GM23248 (cell line): ENCODE measurements at regions not wholly inside any gene's neighbourhood (a gene's known extent, or its start where the extent isn't known, plus 50 kb on each side); places are given as distances from the start of the nearest gene placed in this dataset.

ENCODE experiments used
- DNase-seq: peaks from one replicate; pipeline ENCODE4 v3.0.0-alpha.2; 2015
- H2AFZ ChIP-seq: fragments of 200-600 bp; sonication (generic); 2 replicates; pipeline ENCODE4 v1.6.1; 2016; ENCODE audit warnings: antibody characterized with exemption
- H3F3A ChIP-seq: fragments of 200-600 bp; sonication (generic); 2 replicates; pipeline ENCODE4 v1.6.1; 2016; ENCODE audit warnings: mild to moderate bottlenecking, antibody characterized with exemption, mixed run types; ENCODE audit not compliant: insufficient read depth
- H3K27ac ChIP-seq: fragments of 200-600 bp; sonication (generic); 2 replicates; pipeline ENCODE4 v1.5.1; 2016; ENCODE audit warnings: mild to moderate bottlenecking
- H3K27me3 ChIP-seq: fragments of 200-600 bp; sonication (generic); replicated peaks from 2 replicates; pipeline ENCODE4 v1.6.1; 2016; ENCODE audit warnings: mild to moderate bottlenecking; ENCODE audit not compliant: insufficient read depth
- H3K36me3 ChIP-seq: fragments of 200-600 bp; sonication (generic); 2 replicates; pipeline ENCODE4 v1.6.1; 2016; ENCODE audit warnings: low read depth, mild to moderate bottlenecking
- H3K4me1 ChIP-seq: fragments of 200-600 bp; sonication (generic); 2 replicates; pipeline ENCODE4 v1.6.1; 2016; ENCODE audit warnings: mild to moderate bottlenecking; ENCODE audit not compliant: insufficient read depth
- H3K4me2 ChIP-seq: fragments of 200-600 bp; sonication (generic); one replicate; pipeline ENCODE4 v1.6.1; 2016; ENCODE audit warnings: mild to moderate bottlenecking; ENCODE audit not compliant: unreplicated experiment
- H3K4me3 ChIP-seq: fragments of 200-600 bp; sonication (generic); 2 replicates; pipeline ENCODE4 v1.5.1; 2016; ENCODE audit warnings: mild to moderate bottlenecking
- H3K79me2 ChIP-seq: fragments of 200-600 bp; sonication (generic); 2 replicates; pipeline ENCODE4 v1.6.1; 2016; ENCODE audit warnings: mild to moderate bottlenecking; ENCODE audit not compliant: insufficient read depth
- H3K9ac ChIP-seq: fragments of 200-600 bp; sonication (generic); 2 replicates; pipeline ENCODE4 v1.6.1; 2016; ENCODE audit warnings: mild to moderate bottlenecking
- H3K9me2 ChIP-seq: fragments of 200-600 bp; sonication (generic); 2 replicates; pipeline ENCODE4 v1.6.1; 2016; ENCODE audit warnings: mixed run types, mild to moderate bottlenecking, moderate library complexity; ENCODE audit not compliant: insufficient read depth
- H3K9me3 ChIP-seq: fragments of 200-600 bp; sonication (generic); one replicate; pipeline ENCODE4 v1.6.1; 2017; ENCODE audit warnings: low read depth
- H4K20me1 ChIP-seq: fragments of 200-600 bp; sonication (generic); 2 replicates; pipeline ENCODE4 v1.6.0; 2016; ENCODE audit not compliant: insufficient read depth
- EZH2 ChIP-seq: fragments of 200-600 bp; sonication (generic); IDR thresholded peaks from 2 replicates; pipeline ENCODE4 v1.6.1; 2018; ENCODE audit warnings: antibody characterized with exemption, mild to moderate bottlenecking; ENCODE audit not compliant: insufficient read depth, poor library complexity, severe bottlenecking
- EZH2phosphoT487 ChIP-seq: fragments of 200-600 bp; sonication (generic); IDR thresholded peaks from 2 replicates; pipeline ENCODE4 v1.6.1; 2018; ENCODE audit warnings: antibody characterized with exemption, moderate library complexity, mild to moderate bottlenecking, low read depth; ENCODE audit not compliant: insufficient read depth
- WGBS, 2 experiments: methylation state at CpG; one replicate each; pipeline ENCODE4 v1.1.6; 2015 to 2017; ENCODE audit warnings: low lambda C conversion rate in 2 of 2, low coverage in 1 of 2; ENCODE audit errors: missing lambda C conversion rate in 2 of 2; 5-methylcytosine and 5-hydroxymethylcytosine counted together
- in situ Hi-C: fragments of 300-500 bp; cut with MboI; formaldehyde crosslinking; loops from 2 replicates; pipeline ENCODE4 v1.15.0; 2020

- no peak overlapping the region for H2AFZ ChIP-seq
- no peaks in the 10 kb centered on the region for H3K36me3 ChIP-seq
- H3F3A ChIP-seq: no peaks in the 10 kb centered on the region
- no peak overlapping the region for H3K9ac ChIP-seq
- no peak for TF ChIP-seq EZH2
- no peak for TF ChIP-seq EZH2phosphoT487
- H3K9me3 ChIP-seq: no peaks in the 10 kb centered on the region
- no peak for DNase-seq
- H3K4me1 ChIP-seq: no peaks in the 10 kb centered on the region
- no peak overlapping the region for H3K27ac ChIP-seq
- no peaks in the 10 kb centered on the region for H3K9me2 ChIP-seq
- H3K27me3 ChIP-seq: peaks cover 3% of the 10 kb centered on the region; the same call in 1 of the 2 replicates
- H3K4me2 ChIP-seq: no peak overlapping the region
- H3K79me2 ChIP-seq: no peaks in the 10 kb centered on the region
- 57 to 63% methylated on average over 5 of the region's 5 CpGs for WGBS, 2 experiments
- no peak overlapping the region for H3K4me3 ChIP-seq
- no peaks in the 10 kb centered on the region for H4K20me1 ChIP-seq
- in situ Hi-C loops: no loop called here
Observed at GRCh38 chr6:53216301-53216700, 67.7 kb upstream of the GCM1 start.

- Histone ChIP-seq H3K4me2 (no peak overlapping the region), H3K79me2 (no peaks in the 10 kb centered on the region), H3K9ac (no peak overlapping the region), H4K20me1 (no peaks in the 10 kb centered on the region), H3K9me2 (no peaks in the 10 kb centered on the region), H2AFZ (no peak overlapping the region), H3K27ac (no peak overlapping the region), H3K4me3 (no peak overlapping the region), H3K9me3 (no peaks in the 10 kb centered on the region), H3K27me3 (peaks cover 7% of the 10 kb centered on the region; the same call in 1 of the 2 replicates), H3K4me1 (no peaks in the 10 kb centered on the region), H3K36me3 (no peaks in the 10 kb centered on the region), H3F3A (no peaks in the 10 kb centered on the region)
- DNase-seq: no peak
- WGBS, 2 experiments: 29 to 41% methylated on average over 1 of the region's 1 CpG
- TF ChIP-seq EZH2 (no peak), EZH2phosphoT487 (no peak)
- in situ Hi-C loops: no loop called here
Observed at GRCh38 chr6:53214172-53214571, 65.5 kb upstream of the GCM1 start.

- Histone ChIP-seq H3K36me3 (no peaks in the 10 kb centered on the region), H3K27me3 (peaks cover 7% of the 10 kb centered on the region; the same call in 1 of the 2 replicates), H3K79me2 (no peaks in the 10 kb centered on the region), H3K9me3 (no peaks in the 10 kb centered on the region), H3F3A (no peaks in the 10 kb centered on the region), H4K20me1 (no peaks in the 10 kb centered on the region), H3K9ac (no peak overlapping the region), H2AFZ (no peak overlapping the region), H3K9me2 (no peaks in the 10 kb centered on the region), H3K27ac (no peak overlapping the region), H3K4me2 (no peak overlapping the region), H3K4me3 (no peak overlapping the region), H3K4me1 (no peaks in the 10 kb centered on the region)
- in situ Hi-C loops: no loop called here
- 58 to 71% methylated on average over 4 of the region's 4 CpGs for whole genome bisulfite sequencing, 2 experiments
- TF ChIP-seq EZH2 (no peak), EZH2phosphoT487 (no peak)
- no peak for DNase-seq
Observed at GRCh38 chr6:53210811-53211210, 62.2 kb upstream of the GCM1 start.

GRCh38 chr6:53209681-53210080 is 61.0 kb upstream of the GCM1 start:
- Histone ChIP-seq H3K27me3 (peaks cover 7% of the 10 kb centered on the region; the same call in 1 of the 2 replicates), H3K4me2 (no peak overlapping the region), H3K9me3 (no peaks in the 10 kb centered on the region), H3K9me2 (no peaks in the 10 kb centered on the region), H3F3A (no peaks in the 10 kb centered on the region), H3K4me3 (no peak overlapping the region), H3K36me3 (no peaks in the 10 kb centered on the region), H4K20me1 (no peaks in the 10 kb centered on the region), H3K27ac (no peak overlapping the region), H3K79me2 (no peaks in the 10 kb centered on the region), H3K9ac (no peak overlapping the region), H3K4me1 (no peaks in the 10 kb centered on the region), H2AFZ (no peak overlapping the region)
- no peak for TF ChIP-seq EZH2phosphoT487
- TF ChIP-seq EZH2: no peak
- no peak for DNase-seq
- in situ Hi-C loops: no loop called here

GRCh38 chr6:53205778-53206177 is 57.1 kb upstream of the GCM1 start:
- Histone ChIP-seq H2AFZ (no peak overlapping the region), H3K4me2 (no peak overlapping the region), H3K9me3 (no peaks in the 10 kb centered on the region), H3K9me2 (no peaks in the 10 kb centered on the region), H3K4me1 (no peaks in the 10 kb centered on the region), H3F3A (no peaks in the 10 kb centered on the region), H3K9ac (no peak overlapping the region), H3K27ac (no peak overlapping the region), H3K27me3 (0 out of 2 replicates have a peak, but pooled peaks cover under 1% of the 10 kb centered on the region), H3K36me3 (no peaks in the 10 kb centered on the region), H3K79me2 (no peaks in the 10 kb centered on the region), H3K4me3 (no peak overlapping the region), H4K20me1 (no peaks in the 10 kb centered on the region)
- in situ Hi-C loops: no loop called here
- DNase-seq: no peak
- WGBS, 2 experiments: 11 to 29% methylated on average over 2 of the region's 2 CpGs
- TF ChIP-seq EZH2 (no peak), EZH2phosphoT487 (no peak)
